C4-2B (cell line): ENCODE measurements at regions not wholly inside any gene's neighbourhood (a gene's known extent, or its start where the extent isn't known, plus 50 kb on each side); places are given as distances from the start of the nearest gene placed in this dataset.

ENCODE experiments used
- CTCF ChIP-seq: fragments of 450-650 bp; conservative IDR thresholded peaks from 2 replicates; pipeline ENCODE4 v1.5.1; 2017; ENCODE audit warnings: mild to moderate bottlenecking
- ZFX ChIP-seq: fragments of 450-650 bp; IDR thresholded peaks from 2 replicates; pipeline ENCODE4 v1.6.1; 2017

GRCh38 chr4:149072384-149072783 is 630.2 kb upstream of the NR3C2 start:
- TF ChIP-seq CTCF (no peak), ZFX (no peak)
